ENCODE measurements at regions not wholly inside any gene's neighbourhood (a gene's known extent, or its start where the extent isn't known, plus 50 kb on each side); places are given as distances from the start of the nearest gene placed in this dataset.

- TF ChIP-seq CTCF (IDR thresholded peaks at IDR 0.05) (no peak), POLR2A (IDR thresholded peaks at IDR 0.05) (no peak)
Measured at GRCh38 chr9:105044518-105044917, 116.6 kb upstream of the ABCA1 start.

Data from Peyer's patch (tissue), 4 donors.